ENCODE measurements at regions not wholly inside any gene's neighbourhood (a gene's known extent, or its start where the extent isn't known, plus 50 kb on each side); places are given as distances from the start of the nearest gene placed in this dataset.

- no peak for DNase-seq (ENCODE audit: low read depth, low spot score)
- no peak overlapping the region for H3K27ac ChIP-seq (ENCODE audit: insufficient read depth, low read depth, low read length)
- intact Hi-C loops (cut with micrococcal nuclease) (no loop called here), dilution Hi-C loops (cut with MboI; ENCODE audit: extremely low pct_ligation_motif_present, low sequenced_read_pairs) (no loop called here)
- H3K9me1 ChIP-seq (replicated peaks; ENCODE audit: control insufficient read depth, extremely low read depth, insufficient read depth, low read length), result no peaks in the 10 kb centered on the region
- H3K4me2 ChIP-seq (ENCODE audit: insufficient read depth, low read length), result no peak overlapping the region
- H3K4me1 ChIP-seq (ENCODE audit: control insufficient read depth, extremely low read depth, insufficient read depth, low read length), result peaks cover 15% of the 10 kb centered on the region
- no peak for FAIRE-seq
- H3K4me3 ChIP-seq (replicated peaks in 1 of 3; ENCODE audit: insufficient read depth in 1 of 3, low read depth in 1 of 3, low read length in 3 of 3), result no peak overlapping the region
- no peaks in the 10 kb centered on the region for H3K36me3 ChIP-seq (ENCODE audit: control insufficient read depth in 2 of 2, extremely low read depth in 1 of 2, insufficient read depth in 2 of 2, low read length in 2 of 2)
- H3K9ac ChIP-seq (replicated peaks; ENCODE audit: extremely low read depth, insufficient read depth, low read length), result no peak overlapping the region
- no TSS peak for BruUV-seq (replicated peaks)
- no peaks in the 10 kb centered on the region for H4K20me1 ChIP-seq (replicated peaks; ENCODE audit: control insufficient read depth, extremely low read depth, insufficient read depth, low read length)
- CTCF ChIA-PET, result no interaction called here
- H3K9me3 ChIP-seq (replicated peaks; ENCODE audit: control insufficient read depth, insufficient read depth, low read length), result no peaks in the 10 kb centered on the region
- H3K79me2 ChIP-seq (ENCODE audit: control insufficient read depth, insufficient read depth, low read length), result no peaks in the 10 kb centered on the region
- POLR2A ChIA-PET, result interaction anchor here (0.7 kb wide), 1 partner anchor 114 kb away, joined by 6 read pairs; no protein-coding TSS in a partner anchor
- H3K27me3 ChIP-seq (ENCODE audit: control insufficient read depth in 2 of 2, insufficient read depth in 2 of 2, low read length in 2 of 2), result no peaks in the 10 kb centered on the region
- no peak for TF ChIP-seq POLR2AphosphoS5 (IDR thresholded peaks at IDR 0.05; ENCODE audit: insufficient read depth, low read depth, low read length)
- H2AFZ ChIP-seq (ENCODE audit: low read depth, low read length), result no peak overlapping the region
Observed at GRCh38 chr14:26143057-26143456, 454.8 kb downstream of the NOVA1 start.

- Histone ChIP-seq H3K79me2 (ENCODE audit: control insufficient read depth, insufficient read depth, low read length) (no peaks in the 10 kb centered on the region), H2AFZ (ENCODE audit: low read depth, low read length) (peak overlapping the region; percentile 23), H3K9ac (replicated peaks; ENCODE audit: extremely low read depth, insufficient read depth, low read length) (no peak overlapping the region), H3K9me3 (replicated peaks; ENCODE audit: control insufficient read depth, insufficient read depth, low read length) (no peaks in the 10 kb centered on the region), H3K9me1 (replicated peaks; ENCODE audit: control insufficient read depth, extremely low read depth, insufficient read depth, low read length) (no peaks in the 10 kb centered on the region), H3K27ac (ENCODE audit: insufficient read depth, low read depth, low read length) (peak overlapping the region; percentile 59), H3K4me1 (ENCODE audit: control insufficient read depth, extremely low read depth, insufficient read depth, low read length) (peaks cover 15% of the 10 kb centered on the region), H4K20me1 (replicated peaks; ENCODE audit: control insufficient read depth, extremely low read depth, insufficient read depth, low read length) (no peaks in the 10 kb centered on the region), H3K4me2 (ENCODE audit: insufficient read depth, low read length) (peak overlapping the region; percentile 74), H3K27me3 (ENCODE audit: control insufficient read depth in 2 of 2, insufficient read depth in 2 of 2, low read length in 2 of 2) (no peaks in the 10 kb centered on the region), H3K36me3 (ENCODE audit: control insufficient read depth in 2 of 2, extremely low read depth in 1 of 2, insufficient read depth in 2 of 2, low read length in 2 of 2) (no peaks in the 10 kb centered on the region), H3K4me3 (replicated peaks in 1 of 3; ENCODE audit: insufficient read depth in 1 of 3, low read depth in 1 of 3, low read length in 3 of 3) (no peak overlapping the region)
- ChIA-PET POLR2A (no interaction called here), CTCF (interaction anchor here (0.9 to 2.1 kb wide), 7 partner anchors 10 to 131 kb away, joined by 3 to 13 read pairs (median 3); no protein-coding TSS in a partner anchor)
- BruUV-seq (replicated peaks), result no TSS peak
- TF ChIP-seq FOS (IDR thresholded peaks at IDR 0.05; ENCODE audit: borderline replicate concordance, insufficient read depth, low read length), result peak; percentile 94
- peak in 1 of 2 donors; percentile 17 for TF ChIP-seq CTCF (IDR thresholded peaks at IDR 0.05; ENCODE audit: extremely low read depth in 1 of 2, insufficient read depth in 1 of 2, low read depth in 1 of 2, low read length in 2 of 2)
- peak; percentile 56 for TF ChIP-seq POLR2AphosphoS5 (IDR thresholded peaks at IDR 0.05; ENCODE audit: insufficient read depth, low read depth, low read length)
- TF ChIP-seq MAX (IDR thresholded peaks at IDR 0.05; ENCODE audit: insufficient read depth, insufficient read length), result no peak
- TF ChIP-seq JUN (IDR thresholded peaks at IDR 0.05; ENCODE audit: borderline replicate concordance, insufficient read depth, insufficient read length, low read depth), result peak; percentile 82
- TF ChIP-seq EZH2 (IDR thresholded peaks at IDR 0.05; ENCODE audit: borderline replicate concordance, low read depth, low read length, severe bottlenecking), result no peak
- peak; percentile 93 for TF ChIP-seq GATA2 (IDR thresholded peaks at IDR 0.05; ENCODE audit: insufficient read depth, insufficient read length, low read depth, low read length)
- dilution Hi-C loops (cut with MboI; ENCODE audit: extremely low pct_ligation_motif_present, low sequenced_read_pairs) (no loop called here), intact Hi-C loops (cut with micrococcal nuclease) (loop anchor here (1.0 kb wide), 1 partner anchor 10 kb away; no protein-coding TSS in a partner anchor)
- FAIRE-seq, result peak; percentile 95
- DNase-seq (ENCODE audit: low read depth, low spot score), result peak; percentile 83
Observed at GRCh38 chr14:26138764-26139445, 458.9 kb downstream of the NOVA1 start.
